ENCODE measurements at regions not wholly inside any gene's neighbourhood (a gene's known extent, or its start where the extent isn't known, plus 50 kb on each side); places are given as distances from the start of the nearest gene placed in this dataset.

GRCh38 chr12:19710811-19711793 lies 271.8 kb downstream of the AEBP2 start:
- DNase-seq (ENCODE audit: low read depth) = no peak

GRCh38 chr12:19712041-19712440 lies 272.7 kb downstream of the AEBP2 start:
- DNase-seq (ENCODE audit: low read depth) = peak; percentile 4

- no peak for DNase-seq (ENCODE audit: low read depth)
These were observed 279.1 kb downstream of the AEBP2 start for GRCh38 chr12:19718401-19718800.

DNA sequence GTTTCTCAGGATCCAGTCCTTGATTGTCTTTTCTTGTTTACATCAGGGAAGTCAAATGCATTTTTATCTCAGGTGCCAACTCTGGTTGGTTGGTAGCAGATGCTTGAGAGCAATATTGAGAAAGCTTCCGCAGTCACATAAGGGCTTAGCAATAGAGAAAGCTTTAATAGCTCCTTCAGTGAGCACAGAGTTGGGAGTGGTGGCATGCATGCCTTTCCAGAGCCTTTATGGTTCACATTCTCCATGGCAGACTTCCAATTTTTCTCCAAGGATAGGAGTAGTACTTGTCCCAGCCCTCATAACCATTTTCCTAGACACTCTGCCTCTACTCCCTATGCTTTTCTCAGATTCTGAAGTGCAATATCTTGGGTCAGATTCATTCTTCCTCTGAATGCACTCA lies 280.4 kb downstream of the AEBP2 start:
- DNase-seq (ENCODE audit: low read depth) = no peak

DNA sequence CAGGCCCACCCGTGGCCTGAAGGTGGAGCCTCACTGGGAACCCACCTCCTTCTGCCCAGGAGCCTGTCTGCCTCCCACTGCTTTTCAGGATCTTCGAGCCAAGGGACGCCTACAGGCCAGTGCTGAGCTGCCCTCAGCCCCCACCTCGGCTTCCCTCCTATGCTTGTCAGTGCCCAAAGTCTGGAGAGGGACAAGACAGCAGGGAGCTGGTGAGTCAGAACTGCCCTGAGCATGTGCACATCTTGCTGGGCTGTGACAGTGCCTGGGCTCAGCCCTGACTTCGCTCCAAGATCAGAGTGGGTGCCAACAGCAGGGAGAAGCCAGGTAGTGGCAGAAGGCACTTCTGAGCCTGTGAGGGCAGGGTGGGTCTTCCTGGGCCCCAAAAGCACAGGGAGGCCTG lies 286.8 kb downstream of the AEBP2 start:
- DNase-seq (ENCODE audit: low read depth) = no peak

GRCh38 chr12:19726592-19726991 lies 287.3 kb downstream of the AEBP2 start:
- no peak for DNase-seq (ENCODE audit: low read depth)

- DNase-seq (ENCODE audit: low read depth) = no peak
These were observed 297.7 kb downstream of the AEBP2 start for GRCh38 chr12:19737019-19737418.

DNA sequence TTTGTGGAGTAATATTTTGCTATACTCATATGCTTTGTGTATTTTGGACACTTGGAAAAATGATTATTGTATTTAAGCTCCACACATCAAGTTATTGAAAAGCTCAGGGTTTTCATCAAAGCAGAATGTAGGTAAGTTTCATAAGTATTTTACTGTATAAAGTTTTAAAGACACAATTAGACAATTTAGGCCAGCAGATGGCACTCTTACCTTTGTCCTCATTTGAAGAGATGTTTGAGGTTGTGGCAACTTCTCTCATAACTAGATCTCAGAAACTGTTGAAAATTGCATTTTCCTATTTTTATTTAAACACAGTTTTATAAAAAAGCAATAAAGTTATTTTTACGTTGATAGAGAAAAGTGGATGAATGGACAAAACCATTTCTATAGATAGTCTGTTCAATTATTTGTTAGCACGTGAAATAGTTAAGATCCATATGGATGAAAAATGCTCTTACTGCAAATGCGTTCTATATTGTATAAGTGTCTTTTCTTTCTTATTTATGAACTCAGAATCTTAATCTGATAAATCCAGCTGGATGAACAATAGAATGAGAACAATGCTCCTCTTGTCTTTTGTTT lies 300.0 kb downstream of the AEBP2 start:
- peak; percentile 42 for DNase-seq (ENCODE audit: low read depth)

- DNase-seq (ENCODE audit: low read depth) = no peak
These were observed 301.3 kb downstream of the AEBP2 start for GRCh38 chr12:19740472-19741131.

DNA sequence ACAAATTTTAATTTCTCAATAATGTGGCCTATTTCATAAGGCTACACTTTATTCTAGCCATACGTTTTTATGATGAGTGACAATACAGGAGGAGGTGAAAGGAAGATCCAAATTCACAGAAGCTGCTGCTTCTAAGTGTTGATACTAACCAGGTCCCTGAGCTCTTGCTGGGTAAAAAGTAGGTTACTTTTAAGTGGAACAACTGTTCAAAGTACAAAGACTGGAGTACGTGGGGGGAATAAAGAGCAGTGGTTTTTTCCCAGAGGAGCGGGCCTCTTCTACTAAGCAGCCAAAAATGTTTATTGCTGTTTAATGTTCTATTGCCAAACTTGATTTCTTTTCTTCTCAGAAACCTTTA lies 301.8 kb downstream of the AEBP2 start:
- DNase-seq (ENCODE audit: low read depth) = no peak

DNA sequence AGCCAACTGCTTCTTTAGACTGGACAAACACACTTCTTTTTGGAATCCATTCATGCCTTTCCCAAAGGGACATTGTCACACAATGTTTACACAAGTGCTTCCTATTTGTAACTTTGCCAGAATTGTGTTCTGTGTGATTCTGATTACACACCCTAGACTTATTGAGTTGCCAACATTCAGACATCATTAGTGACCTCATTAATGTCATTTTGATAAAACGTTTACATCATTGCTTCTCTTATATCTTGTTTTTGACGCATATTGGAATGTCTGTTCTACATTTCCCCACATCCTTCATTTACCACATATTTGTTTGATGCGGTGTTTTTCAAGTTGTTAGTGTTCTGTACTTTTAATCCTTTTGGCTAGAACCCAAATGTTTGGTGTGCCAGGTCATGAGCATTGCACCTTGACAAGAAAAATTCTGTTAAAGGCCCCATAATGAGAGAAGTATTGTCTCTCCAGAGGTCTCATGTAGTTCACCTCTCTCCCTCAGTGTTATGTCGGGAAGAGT lies 305.5 kb downstream of the AEBP2 start:
- no peak for DNase-seq (ENCODE audit: low read depth)

DNA sequence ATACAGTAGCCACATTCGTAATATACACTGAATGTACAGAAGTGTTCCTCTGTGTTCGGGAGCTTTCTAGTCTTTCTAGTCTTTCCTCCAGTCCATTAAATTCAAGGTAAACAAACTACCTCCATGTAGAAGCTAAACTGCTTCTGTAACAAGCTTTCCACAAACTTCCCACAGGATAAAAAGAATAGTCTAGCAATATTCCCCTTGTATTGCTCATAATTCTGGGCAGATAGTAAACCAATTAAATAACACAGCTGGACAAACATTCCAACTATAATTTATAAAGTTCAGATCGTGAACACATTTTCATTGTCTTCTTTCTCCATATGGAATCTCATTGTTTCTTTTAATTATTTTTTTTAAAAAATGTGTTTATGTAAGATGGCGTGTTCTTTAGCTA lies 307.2 kb downstream of the AEBP2 start:
- DNase-seq (ENCODE audit: low read depth) = no peak

DNA sequence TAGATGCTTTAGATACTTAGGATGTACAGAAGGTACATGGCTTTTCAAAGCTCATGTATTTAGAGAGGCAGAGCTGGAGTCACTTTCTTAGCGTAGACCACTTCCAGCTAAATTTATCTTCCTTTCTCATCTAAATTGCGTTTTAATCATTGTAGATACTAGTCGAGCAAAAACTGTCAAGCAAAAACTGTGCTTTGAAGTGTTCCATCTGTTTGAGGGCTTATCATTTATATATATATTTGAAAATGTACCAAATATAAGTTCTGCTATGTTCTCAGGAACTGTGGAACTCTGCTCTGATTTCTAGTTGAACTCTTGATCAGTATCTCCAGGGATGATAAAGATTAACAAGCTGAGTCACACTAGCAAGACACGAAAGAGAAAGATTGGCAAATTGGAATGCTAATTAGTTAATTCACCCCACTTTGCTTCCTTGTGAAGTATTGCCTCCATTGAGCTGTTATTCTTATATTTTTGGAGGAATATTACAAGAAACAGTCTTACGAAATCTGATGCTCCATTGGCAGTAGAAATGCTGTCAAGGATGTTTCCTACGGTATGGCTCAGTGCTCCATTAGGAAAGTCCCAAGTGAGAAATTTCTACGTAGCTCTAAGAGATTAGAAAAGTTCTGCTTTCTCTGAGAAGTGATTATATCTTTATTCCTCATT lies 310.7 kb downstream of the AEBP2 start:
- no peak for DNase-seq (ENCODE audit: low read depth)

- no peak for DNase-seq (ENCODE audit: low read depth)
These were observed 311.8 kb downstream of the AEBP2 start for GRCh38 chr12:19751078-19751477.

DNA sequence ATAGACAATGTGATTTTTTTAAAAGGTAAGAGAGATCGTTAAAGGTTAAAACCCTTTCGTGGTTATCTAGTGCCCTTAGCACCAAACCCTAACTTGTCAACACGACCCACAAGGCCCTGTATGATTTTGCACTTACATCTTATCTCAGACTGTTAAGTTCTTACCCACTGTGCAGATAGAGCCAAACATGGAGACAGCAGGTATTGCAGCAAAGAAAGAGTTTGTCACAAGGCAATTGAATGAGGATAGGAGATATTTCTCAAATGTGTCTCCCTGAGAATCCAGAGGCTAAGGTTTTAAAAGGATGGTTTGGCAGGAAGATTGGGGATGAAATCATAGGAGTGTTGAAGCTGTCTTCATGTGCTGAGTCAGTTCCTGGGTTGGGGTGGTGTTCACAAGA lies 313.4 kb downstream of the AEBP2 start:
- no peak for DNase-seq (ENCODE audit: low read depth)

- DNase-seq (ENCODE audit: low read depth) = no peak
These were observed 315.8 kb downstream of the AEBP2 start for GRCh38 chr12:19755136-19755535.

DNA sequence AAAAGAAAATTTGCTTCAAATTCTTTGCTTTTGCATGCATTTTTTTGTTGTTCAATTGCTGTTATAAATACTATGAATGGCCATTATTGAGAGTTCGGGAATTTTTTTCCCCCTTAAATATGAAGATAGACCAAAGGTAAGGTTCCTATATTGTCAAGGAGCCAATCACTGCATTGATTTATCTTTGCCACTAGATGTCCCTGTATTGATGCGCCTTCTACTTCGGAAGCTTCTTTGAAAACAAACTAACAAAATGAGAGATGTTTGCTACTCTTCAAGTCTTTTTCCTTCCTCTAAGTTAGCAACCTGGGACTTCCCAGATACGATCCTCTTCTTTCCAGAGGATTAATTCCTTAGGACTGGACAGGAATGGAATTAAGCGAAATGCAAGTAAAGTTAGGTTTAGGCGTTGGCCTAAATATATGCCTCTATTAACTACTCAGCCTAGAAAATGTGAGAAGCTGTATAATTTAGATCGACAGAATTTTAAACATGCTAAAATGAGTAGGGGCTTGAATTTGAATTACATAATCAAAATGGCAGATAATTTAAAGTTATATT lies 318.1 kb downstream of the AEBP2 start:
- DNase-seq (ENCODE audit: low read depth) = peak; percentile 25

DNA sequence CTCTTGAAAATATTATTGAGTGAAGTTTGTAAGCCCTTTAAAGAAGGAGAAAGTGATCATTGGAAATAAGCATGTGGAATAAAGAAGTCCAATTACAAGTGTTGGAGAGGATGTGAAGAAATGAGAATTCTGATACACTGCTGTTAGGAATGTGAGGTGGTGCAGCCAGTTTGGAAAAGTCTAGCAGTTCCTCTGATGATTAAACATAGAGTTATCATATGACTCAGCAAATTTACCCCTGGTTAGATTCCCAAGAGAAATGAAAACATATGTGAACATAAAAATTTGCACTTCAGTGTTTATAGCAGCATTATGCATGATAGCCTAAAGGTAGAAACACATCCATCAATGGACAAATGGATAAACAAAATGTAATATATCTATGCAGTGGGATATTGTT lies 319.9 kb downstream of the AEBP2 start:
- peak; percentile 53 for DNase-seq (ENCODE audit: low read depth)

- no peak for DNase-seq (ENCODE audit: low read depth)
These were observed 321.3 kb downstream of the AEBP2 start for GRCh38 chr12:19760611-19761010.

- no peak for DNase-seq (ENCODE audit: low read depth)
These were observed 322.2 kb downstream of the AEBP2 start for GRCh38 chr12:19761463-19761862.

GRCh38 chr12:19763488-19763887 lies 324.2 kb downstream of the AEBP2 start:
- no peak for DNase-seq (ENCODE audit: low read depth)

DNA sequence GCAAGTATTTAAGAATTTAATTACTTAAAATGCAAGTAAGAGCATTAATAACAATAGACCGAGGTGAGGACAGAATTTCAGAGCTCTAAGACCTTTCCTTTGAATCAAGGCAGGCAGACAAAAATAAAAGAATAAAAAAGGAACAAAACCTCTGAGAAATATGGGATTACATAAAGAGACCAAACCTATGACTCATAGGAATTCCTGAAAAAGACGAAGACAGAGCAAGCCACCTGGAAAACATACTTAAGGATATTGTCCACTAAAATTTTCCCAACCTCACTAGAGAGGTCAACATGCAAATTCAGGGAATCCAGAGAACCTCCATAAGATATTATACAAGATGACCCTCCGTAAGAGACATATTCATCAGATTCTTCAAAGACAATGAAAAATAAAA lies 325.1 kb downstream of the AEBP2 start:
- no peak for DNase-seq (ENCODE audit: low read depth)

All from GM04504 (cell line).